ENCODE measurements at regions not wholly inside any gene's neighbourhood (a gene's known extent, or its start where the extent isn't known, plus 50 kb on each side); places are given as distances from the start of the nearest gene placed in this dataset.
A peak's percentile ranks its signal among the peaks of the same experiment; 100 is the strongest.
"Not testable (repeated sequence)": the region's sequence is repeated elsewhere in the genome, so short reads cannot be mapped to it uniquely, and the experiment has no call there.

DNA sequence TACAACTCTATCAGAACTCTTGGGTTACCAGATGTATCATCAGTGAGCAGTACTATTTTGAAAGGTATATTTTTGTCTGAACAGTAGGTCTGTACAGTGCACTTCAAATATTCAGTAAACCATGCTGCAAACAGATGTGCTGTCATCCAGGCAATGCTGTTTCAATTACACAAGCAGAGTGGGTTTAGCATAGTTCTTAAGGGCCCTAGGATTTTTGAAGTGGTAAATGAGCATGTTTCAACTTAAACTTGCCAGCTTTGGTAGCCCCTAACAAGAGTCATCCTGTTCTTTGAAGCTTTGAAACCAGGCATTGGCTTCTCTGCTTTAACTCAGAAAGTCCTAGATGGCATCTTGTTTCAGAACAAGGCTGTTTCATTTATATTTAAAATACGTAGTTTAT, 1519.9 kb downstream of the SUCLG1 start:
- Histone ChIP-seq H3K9me3 (ENCODE audit: control insufficient read depth, insufficient read depth, low read depth, low read length) (no peaks in the 10 kb centered on the region), H3K79me2 (ENCODE audit: control insufficient read depth, insufficient read depth, low read length) (no peaks in the 10 kb centered on the region), H2AFZ (ENCODE audit: low read length) (no peak overlapping the region), H3K36me3 (ENCODE audit: control insufficient read depth, insufficient read depth, low read length) (no peaks in the 10 kb centered on the region), H3K4me2 (ENCODE audit: extremely low read depth, insufficient read depth, low read length) (no peak overlapping the region), H3K27me3 (ENCODE audit: control insufficient read depth, insufficient read depth, low read length) (no peaks in the 10 kb centered on the region), H3K4me1 (ENCODE audit: control insufficient read depth, extremely low read depth, insufficient read depth, low read length) (no peaks in the 10 kb centered on the region), H3K4me3 (replicated peaks in 1 of 4; ENCODE audit: control extremely low read depth in 1 of 4, insufficient read depth in 1 of 4, low read depth in 3 of 4, low read length in 4 of 4) (no peak overlapping the region), H3K9ac (ENCODE audit: insufficient read depth, low read length) (no peak overlapping the region), H4K20me1 (ENCODE audit: control insufficient read depth, extremely low read depth, insufficient read depth, low read length) (no peaks in the 10 kb centered on the region), H3K27ac (ENCODE audit: insufficient read depth, low read length) (no peak overlapping the region)
- TF ChIP-seq, protein P1, sequence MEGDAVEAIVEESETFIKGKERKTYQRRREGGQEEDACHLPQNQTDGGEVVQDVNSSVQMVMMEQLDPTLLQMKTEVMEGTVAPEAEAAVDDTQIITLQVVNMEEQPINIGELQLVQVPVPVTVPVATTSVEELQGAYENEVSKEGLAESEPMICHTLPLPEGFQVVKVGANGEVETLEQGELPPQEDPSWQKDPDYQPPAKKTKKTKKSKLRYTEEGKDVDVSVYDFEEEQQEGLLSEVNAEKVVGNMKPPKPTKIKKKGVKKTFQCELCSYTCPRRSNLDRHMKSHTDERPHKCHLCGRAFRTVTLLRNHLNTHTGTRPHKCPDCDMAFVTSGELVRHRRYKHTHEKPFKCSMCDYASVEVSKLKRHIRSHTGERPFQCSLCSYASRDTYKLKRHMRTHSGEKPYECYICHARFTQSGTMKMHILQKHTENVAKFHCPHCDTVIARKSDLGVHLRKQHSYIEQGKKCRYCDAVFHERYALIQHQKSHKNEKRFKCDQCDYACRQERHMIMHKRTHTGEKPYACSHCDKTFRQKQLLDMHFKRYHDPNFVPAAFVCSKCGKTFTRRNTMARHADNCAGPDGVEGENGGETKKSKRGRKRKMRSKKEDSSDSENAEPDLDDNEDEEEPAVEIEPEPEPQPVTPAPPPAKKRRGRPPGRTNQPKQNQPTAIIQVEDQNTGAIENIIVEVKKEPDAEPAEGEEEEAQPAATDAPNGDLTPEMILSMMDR (conservative IDR thresholded peaks at IDR 0.05 in 1 of 2, IDR thresholded peaks at IDR 0.05 in 1 of 2; ENCODE audit: low read depth in 1 of 2, low read length in 2 of 2), result no peak
- TF ChIP-seq EZH2 (IDR thresholded peaks at IDR 0.05; ENCODE audit: low read length, missing control alignments), result no peak
- no peak for DNase-seq (ENCODE audit: low read depth in 2 of 2)

DNA sequence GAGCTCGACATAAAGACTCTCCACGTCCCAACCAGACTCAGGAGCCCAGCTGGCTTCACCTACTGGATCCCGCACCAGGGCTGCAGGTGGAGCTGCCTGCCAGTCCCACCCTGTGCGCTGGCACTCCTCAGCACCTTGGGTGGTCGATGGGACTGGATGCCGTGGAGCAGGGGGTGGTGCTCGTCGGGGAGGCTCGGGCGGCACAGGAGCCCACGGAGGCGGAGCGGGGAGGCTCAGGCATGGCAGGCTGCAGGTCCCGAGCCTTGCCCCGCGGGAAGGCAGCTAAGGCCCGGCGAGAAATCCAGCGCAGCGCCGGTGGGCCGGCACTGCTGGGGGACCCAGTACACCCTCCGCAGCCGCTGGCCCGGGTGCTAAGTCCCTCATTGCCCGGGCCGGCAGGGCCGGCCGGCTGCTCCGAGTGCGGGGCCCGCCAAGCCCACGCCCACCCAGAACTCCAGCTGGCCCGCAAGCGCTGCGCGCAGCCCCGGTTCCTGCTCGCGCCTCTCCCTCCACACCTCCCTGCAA, 1520.7 kb downstream of the SUCLG1 start:
- H3K4me1 ChIP-seq (ENCODE audit: control insufficient read depth, extremely low read depth, insufficient read depth, low read length); DNase-seq (ENCODE audit: low read depth in 2 of 2); H4K20me1 ChIP-seq (ENCODE audit: control insufficient read depth, extremely low read depth, insufficient read depth, low read length); H3K79me2 ChIP-seq (ENCODE audit: control insufficient read depth, insufficient read depth, low read length); H3K4me2 ChIP-seq (ENCODE audit: extremely low read depth, insufficient read depth, low read length); H3K27ac ChIP-seq (ENCODE audit: insufficient read depth, low read length); H3K9me3 ChIP-seq (ENCODE audit: control insufficient read depth, insufficient read depth, low read depth, low read length); H3K4me3 ChIP-seq (replicated peaks in 1 of 4; ENCODE audit: control extremely low read depth in 1 of 4, insufficient read depth in 1 of 4, low read depth in 3 of 4, low read length in 4 of 4); H3K27me3 ChIP-seq (ENCODE audit: control insufficient read depth, insufficient read depth, low read length); H2AFZ ChIP-seq (ENCODE audit: low read length); H3K9ac ChIP-seq (ENCODE audit: insufficient read depth, low read length); H3K36me3 ChIP-seq (ENCODE audit: control insufficient read depth, insufficient read depth, low read length): not testable (repeated sequence)

DNA sequence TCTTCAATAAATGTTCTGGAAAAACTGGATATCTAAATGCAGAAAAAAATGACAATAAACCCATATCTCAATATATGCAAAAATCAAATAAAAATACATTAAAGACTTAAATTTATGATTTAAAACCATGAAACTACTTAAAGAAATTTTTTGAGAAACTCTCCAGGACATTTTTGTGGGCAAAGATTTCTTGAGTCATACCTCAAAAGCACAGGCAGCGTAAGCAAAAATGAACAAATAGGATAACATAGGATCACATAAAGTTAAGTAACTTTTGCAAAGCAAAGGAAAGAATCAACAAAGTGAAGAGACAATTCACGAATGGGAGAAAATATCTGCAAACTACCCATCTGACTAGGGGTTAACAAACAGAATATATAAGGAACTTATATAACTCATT, 1545.5 kb downstream of the SUCLG1 start:
- Histone ChIP-seq H3K27me3 (ENCODE audit: control insufficient read depth, insufficient read depth, low read length) (no peaks in the 10 kb centered on the region), H4K20me1 (ENCODE audit: control insufficient read depth, extremely low read depth, insufficient read depth, low read length) (no peaks in the 10 kb centered on the region), H3K4me3 (replicated peaks in 1 of 4; ENCODE audit: control extremely low read depth in 1 of 4, insufficient read depth in 1 of 4, low read depth in 3 of 4, low read length in 4 of 4) (no peak overlapping the region), H3K9me3 (ENCODE audit: control insufficient read depth, insufficient read depth, low read depth, low read length) (no peaks in the 10 kb centered on the region), H3K79me2 (ENCODE audit: control insufficient read depth, insufficient read depth, low read length) (no peaks in the 10 kb centered on the region), H3K4me1 (ENCODE audit: control insufficient read depth, extremely low read depth, insufficient read depth, low read length) (no peaks in the 10 kb centered on the region), H2AFZ (ENCODE audit: low read length) (no peak overlapping the region), H3K4me2 (ENCODE audit: extremely low read depth, insufficient read depth, low read length) (no peak overlapping the region), H3K27ac (ENCODE audit: insufficient read depth, low read length) (no peak overlapping the region), H3K36me3 (ENCODE audit: control insufficient read depth, insufficient read depth, low read length) (no peaks in the 10 kb centered on the region), H3K9ac (ENCODE audit: insufficient read depth, low read length) (no peak overlapping the region)
- TF ChIP-seq EZH2 (IDR thresholded peaks at IDR 0.05; ENCODE audit: low read length, missing control alignments), result no peak
- TF ChIP-seq, protein P1 (conservative IDR thresholded peaks at IDR 0.05 in 1 of 2, IDR thresholded peaks at IDR 0.05 in 1 of 2; ENCODE audit: low read depth in 1 of 2, low read length in 2 of 2), result no peak
- DNase-seq (ENCODE audit: low read depth in 2 of 2), result peak; percentile 2 to 11

All from fibroblast of lung (primary cell).